SJCRH30 (cell line): ENCODE measurements at regions not wholly inside any gene's neighbourhood (a gene's known extent, or its start where the extent isn't known, plus 50 kb on each side); places are given as distances from the start of the nearest gene placed in this dataset.
A peak's percentile ranks its signal among the peaks of the same experiment; 100 is the strongest.
"Not testable (repeated sequence)": the region's sequence is repeated elsewhere in the genome, so short reads cannot be mapped to it uniquely, and the experiment has no call there.

Experiments
- DNase-seq, 2 experiments: peaks; one replicate each; pipeline ENCODE4 v3.0.0-alpha.2; 2015 to 2020
- H3K27ac ChIP-seq: fragments of 250-450 bp; sonication (Bioruptor Pico); 2 replicates; pipeline ENCODE4 v1.5.1; 2020; ENCODE audit warnings: mild to moderate bottlenecking, moderate library complexity
- H3K27me3 ChIP-seq: fragments of 250-450 bp; sonication (Bioruptor Pico); 2 replicates; pipeline ENCODE4 v1.5.1; 2020; ENCODE audit warnings: mild to moderate bottlenecking, moderate library complexity
- H3K36me3 ChIP-seq: fragments of 250-450 bp; sonication (Bioruptor Pico); 2 replicates; pipeline ENCODE4 v1.5.1; 2020; ENCODE audit warnings: mild to moderate bottlenecking, moderate library complexity
- H3K4me1 ChIP-seq: fragments of 250-450 bp; sonication (Bioruptor Pico); 2 replicates; pipeline ENCODE4 v1.5.1; 2020; ENCODE audit warnings: mild to moderate bottlenecking, moderate library complexity
- H3K4me3 ChIP-seq: fragments of 250-450 bp; sonication (Bioruptor Pico); 2 replicates; pipeline ENCODE4 v1.5.1; 2020; ENCODE audit warnings: mild to moderate bottlenecking, moderate library complexity
- H3K9me3 ChIP-seq: fragments of 250-450 bp; sonication (Bioruptor Pico); replicated peaks from 2 replicates; pipeline ENCODE4 v1.5.1; 2020; ENCODE audit warnings: mild to moderate bottlenecking, moderate library complexity

GRCh38 chr9:71557310-71557709 lies 211.0 kb downstream of the CEMIP2 start:
- Histone ChIP-seq H3K9me3 (no peaks in the 10 kb centered on the region), H3K4me1 (peaks cover 3% of the 10 kb centered on the region; the same call in 1 of the 2 replicates), H3K36me3 (no peaks in the 10 kb centered on the region), H3K27ac (no peak overlapping the region), H3K27me3 (peaks cover 4% of the 10 kb centered on the region), H3K4me3 (no peak overlapping the region)
- no peak for DNase-seq

GRCh38 chr9:71552480-71552879 lies 215.8 kb downstream of the CEMIP2 start:
- no peak overlapping the region for H3K27ac ChIP-seq
- peaks cover 7% of the 10 kb centered on the region for H3K27me3 ChIP-seq
- peak; percentile 85 to 92 for DNase-seq
- peaks cover 15% of the 10 kb centered on the region for H3K4me1 ChIP-seq
- H3K36me3 ChIP-seq: no peaks in the 10 kb centered on the region
- no peak overlapping the region for H3K4me3 ChIP-seq
- 0 out of 2 replicates have a peak, but pooled peaks cover 2% of the 10 kb centered on the region for H3K9me3 ChIP-seq

- H3K27me3 ChIP-seq: peaks cover 7% of the 10 kb centered on the region
- H3K4me1 ChIP-seq: peaks cover 15% of the 10 kb centered on the region
Measured at GRCh38 chr9:71549023-71549422, 219.3 kb downstream of the CEMIP2 start.

DNA sequence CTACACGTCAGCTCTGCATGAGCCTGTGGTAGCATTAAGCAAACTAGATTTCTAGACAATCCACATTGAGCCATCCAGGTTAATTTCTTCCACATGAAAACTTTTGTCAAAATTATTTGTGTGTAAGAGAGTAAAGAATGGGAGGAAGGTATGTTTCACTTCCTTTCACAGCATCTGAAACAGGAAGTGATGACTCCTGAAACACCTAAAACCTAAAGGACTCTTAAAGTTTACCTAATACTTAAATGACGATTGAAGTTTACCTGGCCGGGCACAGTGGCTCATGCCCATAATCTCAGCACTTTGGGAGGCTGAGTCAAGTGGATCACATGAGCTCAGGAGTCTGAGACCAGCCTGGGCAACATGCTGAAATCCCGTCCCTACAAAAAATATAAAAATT lies 223.8 kb downstream of the CEMIP2 start:
- Histone ChIP-seq H3K27me3 (peaks cover 11% of the 10 kb centered on the region; the same call in 1 of the 2 replicates), H3K9me3 (no peaks in the 10 kb centered on the region), H3K36me3 (no peaks in the 10 kb centered on the region), H3K4me1 (no peaks in the 10 kb centered on the region), H3K4me3 (no peak overlapping the region), H3K27ac (no peak overlapping the region)
- no peak for DNase-seq

More at GRCh38 chr9:71549023-71549422, 219.3 kb downstream of the CEMIP2 start:
- no peak overlapping the region for H3K4me3 ChIP-seq
- H3K27ac ChIP-seq: no peak overlapping the region
- 0 out of 2 replicates have a peak, but pooled peaks cover 2% of the 10 kb centered on the region for H3K9me3 ChIP-seq
- no peak for DNase-seq
- H3K36me3 ChIP-seq: no peaks in the 10 kb centered on the region

- no peak for DNase-seq
- Histone ChIP-seq H3K36me3 (no peaks in the 10 kb centered on the region), H3K27ac (no peak overlapping the region), H3K27me3 (0 out of 2 replicates have a peak, but pooled peaks cover 4% of the 10 kb centered on the region), H3K9me3 (no peaks in the 10 kb centered on the region), H3K4me3 (no peak overlapping the region), H3K4me1 (no peaks in the 10 kb centered on the region)
Measured at GRCh38 chr9:71541436-71541835, 226.9 kb downstream of the CEMIP2 start.

- no peaks in the 10 kb centered on the region for H3K36me3 ChIP-seq
- H3K9me3 ChIP-seq: no peaks in the 10 kb centered on the region
- H3K4me3 ChIP-seq: no peak overlapping the region
- H3K27ac ChIP-seq: no peak overlapping the region
- DNase-seq: no peak
- no peaks in the 10 kb centered on the region for H3K4me1 ChIP-seq
- peaks cover 4% of the 10 kb centered on the region; the same call in 1 of the 2 replicates for H3K27me3 ChIP-seq
Measured at GRCh38 chr9:71524996-71525580, 243.2 kb downstream of the CEMIP2 start.

GRCh38 chr9:71524516-71524915 lies 243.8 kb downstream of the CEMIP2 start:
- DNase-seq: no peak
- Histone ChIP-seq H3K27ac (no peak overlapping the region), H3K36me3 (no peaks in the 10 kb centered on the region), H3K4me3 (no peak overlapping the region), H3K4me1 (no peaks in the 10 kb centered on the region), H3K27me3 (peaks cover 4% of the 10 kb centered on the region; the same call in 1 of the 2 replicates), H3K9me3 (no peaks in the 10 kb centered on the region)

GRCh38 chr9:71521132-71521531 lies 247.2 kb downstream of the CEMIP2 start:
- Histone ChIP-seq H3K36me3 (no peaks in the 10 kb centered on the region), H3K9me3 (no peaks in the 10 kb centered on the region), H3K4me1 (peaks cover 8% of the 10 kb centered on the region), H3K27ac (no peak overlapping the region), H3K27me3 (peaks cover 6% of the 10 kb centered on the region; the same call in 1 of the 2 replicates), H3K4me3 (no peak overlapping the region)
- DNase-seq: no peak

- H3K4me3 ChIP-seq: no peak overlapping the region
- H3K27me3 ChIP-seq: peaks cover 6% of the 10 kb centered on the region; the same call in 1 of the 2 replicates
- H3K9me3 ChIP-seq: no peaks in the 10 kb centered on the region
- H3K4me1 ChIP-seq: peaks cover 8% of the 10 kb centered on the region
- DNase-seq: no peak
- H3K27ac ChIP-seq: no peak overlapping the region
- no peaks in the 10 kb centered on the region for H3K36me3 ChIP-seq
Measured at GRCh38 chr9:71519098-71519696, 249.1 kb downstream of the CEMIP2 start.

GRCh38 chr9:71518045-71518827 lies 250.1 kb downstream of the CEMIP2 start:
- Histone ChIP-seq H3K4me3 (no peak overlapping the region), H3K36me3 (no peaks in the 10 kb centered on the region), H3K4me1 (peaks cover 8% of the 10 kb centered on the region), H3K27me3 (peaks cover 6% of the 10 kb centered on the region; the same call in 1 of the 2 replicates), H3K9me3 (no peaks in the 10 kb centered on the region), H3K27ac (no peak overlapping the region)
- peak; percentile 9 to 43 for DNase-seq

GRCh38 chr9:71515626-71516025 lies 252.7 kb downstream of the CEMIP2 start:
- Histone ChIP-seq H3K27me3 (peaks cover 6% of the 10 kb centered on the region; the same call in 1 of the 2 replicates), H3K4me1 (peaks cover 8% of the 10 kb centered on the region), H3K27ac (no peak overlapping the region)

DNA sequence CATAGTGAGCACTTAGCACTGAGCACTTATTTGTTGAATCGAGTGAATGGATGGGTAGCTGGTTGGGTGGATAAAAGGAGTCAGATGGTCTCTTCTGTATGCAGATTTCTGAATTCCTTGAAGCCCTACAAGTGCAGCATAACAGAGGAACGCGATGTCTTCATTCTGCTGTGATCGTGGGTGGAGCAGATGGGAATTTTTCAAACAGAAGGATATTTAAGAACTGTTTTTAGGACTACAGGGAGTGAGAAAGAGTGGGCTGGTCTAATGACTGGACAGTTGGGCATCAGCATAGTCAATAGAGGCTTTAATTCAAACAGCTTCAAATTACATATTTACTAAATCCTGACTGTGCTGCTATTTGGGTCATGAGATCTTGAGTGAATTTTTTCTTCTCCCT lies 253.2 kb downstream of the CEMIP2 start:
- Histone ChIP-seq H3K36me3 (no peaks in the 10 kb centered on the region), H3K9me3 (no peaks in the 10 kb centered on the region), H3K27ac (no peak overlapping the region), H3K4me1 (peaks cover 8% of the 10 kb centered on the region), H3K4me3 (no peak overlapping the region), H3K27me3 (peaks cover 3% of the 10 kb centered on the region; the same call in 1 of the 2 replicates)
- DNase-seq: no peak

More at GRCh38 chr9:71515626-71516025, 252.7 kb downstream of the CEMIP2 start:
- no peaks in the 10 kb centered on the region for H3K9me3 ChIP-seq
- DNase-seq: no peak
- no peaks in the 10 kb centered on the region for H3K36me3 ChIP-seq
- no peak overlapping the region for H3K4me3 ChIP-seq

DNA sequence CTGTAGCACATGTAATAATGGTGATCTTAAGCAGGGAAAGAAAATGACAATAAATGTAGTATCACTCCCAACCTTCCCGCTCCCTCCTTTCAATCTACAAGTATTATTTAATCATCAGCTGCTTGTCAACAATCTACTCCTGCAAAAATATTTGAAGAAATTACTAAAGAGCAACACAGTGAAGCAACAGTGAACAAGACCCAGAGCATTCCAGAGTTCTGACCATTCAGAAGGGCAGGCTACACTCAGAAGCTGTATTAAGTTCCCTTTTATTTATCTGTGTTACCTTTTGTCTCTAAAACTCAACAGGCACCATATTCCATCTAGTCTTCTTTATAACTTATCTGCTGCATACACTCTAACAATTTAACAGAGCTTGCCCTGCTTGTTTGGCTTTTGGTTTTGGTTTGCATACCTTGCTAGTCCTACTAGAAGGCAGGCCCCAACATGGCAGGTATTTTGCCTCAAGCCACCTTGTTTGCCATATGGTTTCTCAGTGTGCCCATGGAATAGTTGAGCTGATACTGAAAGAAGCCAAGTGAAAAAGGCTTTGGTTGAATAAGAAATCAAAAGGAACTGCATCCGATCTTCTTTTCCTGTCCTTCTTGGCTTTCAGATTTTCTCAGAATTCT lies 253.9 kb downstream of the CEMIP2 start:
- peaks cover 8% of the 10 kb centered on the region for H3K4me1 ChIP-seq
- H3K9me3 ChIP-seq: no peaks in the 10 kb centered on the region
- H3K27ac ChIP-seq: no peak overlapping the region
- H3K36me3 ChIP-seq: no peaks in the 10 kb centered on the region
- peaks cover 3% of the 10 kb centered on the region; the same call in 1 of the 2 replicates for H3K27me3 ChIP-seq
- H3K4me3 ChIP-seq: no peak overlapping the region
- DNase-seq: no peak

DNA sequence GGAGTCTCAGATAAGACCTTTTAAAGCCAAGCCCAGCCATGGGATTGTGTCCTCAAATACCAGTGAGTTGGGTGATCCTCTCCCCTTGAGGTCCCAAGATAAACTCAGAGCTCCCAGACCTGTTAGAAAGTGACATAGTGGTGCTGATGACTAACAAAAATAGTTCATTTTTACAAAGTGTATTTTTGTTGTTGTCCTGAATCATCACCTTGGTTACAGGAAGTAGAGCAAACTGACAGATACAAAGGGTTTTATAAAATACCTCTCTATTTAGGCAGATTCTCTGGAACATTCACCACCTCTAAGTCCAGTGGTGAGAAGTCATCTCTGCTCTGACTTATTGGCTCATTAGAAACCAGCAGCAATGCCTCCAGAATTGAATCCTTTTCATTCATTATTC lies 259.3 kb downstream of the CEMIP2 start:
- DNase-seq: no peak
- Histone ChIP-seq H3K36me3 (no peaks in the 10 kb centered on the region), H3K27me3 (no peaks in the 10 kb centered on the region), H3K4me3 (no peak overlapping the region), H3K27ac (no peak overlapping the region), H3K9me3 (no peaks in the 10 kb centered on the region), H3K4me1 (no peaks in the 10 kb centered on the region)

GRCh38 chr9:71508141-71508540 lies 260.2 kb downstream of the CEMIP2 start:
- DNase-seq, H3K27me3 ChIP-seq, H3K27ac ChIP-seq, H3K9me3 ChIP-seq, H3K4me1 ChIP-seq, H3K4me3 ChIP-seq, H3K36me3 ChIP-seq: not testable (repeated sequence)
